HG03097 (cell line): ENCODE measurements at regions not wholly inside any gene's neighbourhood (a gene's known extent, or its start where the extent isn't known, plus 50 kb on each side); places are given as distances from the start of the nearest gene placed in this dataset.

Source experiments
- ATAC-seq: cut with Tn5 transposase; IDR thresholded peaks from one replicate; pipeline ENCODE4 v1.9.1; 2021; ENCODE audit not compliant: unreplicated experiment, low FRiP score

DNA sequence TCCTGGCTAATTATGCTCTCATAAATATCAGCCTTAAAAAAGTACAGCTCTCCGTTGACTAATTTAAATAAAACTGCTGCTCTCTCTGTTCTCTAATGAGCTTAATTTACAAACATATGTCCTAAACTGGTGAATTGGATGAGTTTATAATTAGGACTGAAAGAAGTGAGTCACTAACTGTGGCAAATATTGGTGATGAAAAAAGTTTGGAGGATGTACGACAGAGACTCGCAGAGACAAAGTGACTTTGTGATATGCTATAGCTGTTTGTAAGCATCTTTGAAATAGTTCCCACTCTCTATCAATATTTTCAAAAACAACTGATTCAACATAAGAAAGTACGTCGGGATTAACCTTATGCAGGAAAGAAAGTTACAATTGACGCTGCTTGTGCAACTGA lies 138.9 kb upstream of the TMEFF2 start:
- no peak for ATAC-seq

DNA sequence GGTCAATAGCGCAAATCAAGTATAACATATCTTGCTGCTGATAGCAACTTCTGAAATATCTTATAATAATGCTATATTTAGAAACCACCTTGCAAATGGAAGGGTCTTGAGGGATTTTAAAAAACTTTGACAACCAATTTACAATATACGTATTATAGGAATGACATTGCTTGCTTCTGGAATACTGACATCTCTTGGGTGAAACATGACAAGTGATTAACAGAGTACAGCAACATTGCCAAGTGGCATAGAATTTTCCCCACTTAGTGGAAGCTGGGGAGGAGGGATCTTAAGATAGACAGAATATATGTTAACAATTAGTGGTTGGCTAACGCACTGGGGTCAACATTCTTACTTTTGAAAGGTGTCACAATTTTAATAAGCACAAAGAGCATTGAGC lies 133.6 kb upstream of the TMEFF2 start:
- ATAC-seq: no peak

DNA sequence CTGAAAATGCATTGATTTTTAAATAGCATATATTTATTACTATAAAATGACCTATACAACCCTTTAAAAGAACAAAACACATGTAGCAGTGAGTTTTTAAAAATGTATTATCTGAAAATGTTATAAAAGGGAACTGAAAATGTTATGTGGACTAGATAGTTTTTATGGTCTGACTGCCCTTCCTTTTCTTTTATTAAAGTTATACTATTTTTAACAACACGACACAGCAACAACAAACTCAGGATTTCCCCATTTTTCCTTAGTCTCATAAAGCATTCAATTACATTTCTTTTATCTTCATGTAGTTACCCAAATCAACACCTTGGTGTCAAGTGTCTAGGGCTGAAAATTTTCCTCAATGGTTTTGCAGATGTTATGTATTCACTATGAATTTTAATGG lies 132.8 kb upstream of the TMEFF2 start:
- ATAC-seq: no peak

DNA sequence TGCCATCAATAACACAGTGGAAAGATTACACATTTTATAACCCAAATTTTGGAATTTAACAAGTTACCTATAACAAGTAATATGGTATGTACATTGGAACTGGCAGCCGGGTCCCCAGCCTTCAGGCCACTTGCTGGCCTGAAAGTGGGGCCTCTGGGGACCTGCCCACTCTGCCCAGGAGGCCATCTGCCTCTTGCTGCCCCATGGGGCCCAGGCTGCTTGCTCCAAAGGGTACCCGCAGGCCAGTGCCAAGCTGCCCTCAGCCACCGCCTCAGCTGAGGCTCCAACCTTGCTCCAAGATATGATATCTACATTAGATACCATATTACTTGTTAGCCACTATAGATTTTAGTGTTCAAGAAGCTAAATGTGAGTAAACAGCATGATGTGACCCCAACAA lies 120.8 kb upstream of the TMEFF2 start:
- no peak for ATAC-seq

DNA sequence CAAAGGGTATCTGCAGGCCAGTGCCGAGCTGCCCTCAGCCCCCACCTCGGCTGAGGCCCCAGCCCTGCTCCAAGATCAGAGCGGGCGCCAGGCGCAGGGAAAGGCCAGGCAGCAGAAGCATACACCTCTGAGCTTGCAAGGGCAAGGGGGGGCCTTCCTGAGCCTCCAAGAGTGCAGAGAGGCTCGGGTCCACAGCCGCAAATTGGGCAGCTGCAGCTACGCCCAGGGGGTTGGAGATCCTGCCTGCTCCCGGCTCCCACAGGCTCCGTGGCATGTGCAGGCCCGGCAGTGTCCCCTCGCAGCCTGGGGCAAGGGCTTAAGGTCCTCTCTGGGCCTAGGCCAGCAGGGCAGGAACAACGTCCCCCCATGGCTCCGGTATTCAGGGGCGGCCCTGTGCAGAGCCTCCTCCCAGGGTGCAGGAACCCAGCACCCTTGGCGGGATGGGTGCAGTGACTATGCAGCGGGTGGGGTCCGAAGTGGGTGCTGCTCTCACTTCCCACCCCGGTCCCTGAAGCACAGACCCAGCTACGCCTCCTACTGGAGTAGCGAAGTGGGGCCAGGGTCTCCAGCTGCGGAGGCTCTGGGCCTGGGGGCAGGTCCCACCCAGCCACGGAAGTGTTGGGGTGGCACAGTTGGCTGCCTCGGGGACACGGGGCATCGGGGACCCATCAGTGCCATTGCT lies 120.2 kb upstream of the TMEFF2 start:
- ATAC-seq: no peak

DNA sequence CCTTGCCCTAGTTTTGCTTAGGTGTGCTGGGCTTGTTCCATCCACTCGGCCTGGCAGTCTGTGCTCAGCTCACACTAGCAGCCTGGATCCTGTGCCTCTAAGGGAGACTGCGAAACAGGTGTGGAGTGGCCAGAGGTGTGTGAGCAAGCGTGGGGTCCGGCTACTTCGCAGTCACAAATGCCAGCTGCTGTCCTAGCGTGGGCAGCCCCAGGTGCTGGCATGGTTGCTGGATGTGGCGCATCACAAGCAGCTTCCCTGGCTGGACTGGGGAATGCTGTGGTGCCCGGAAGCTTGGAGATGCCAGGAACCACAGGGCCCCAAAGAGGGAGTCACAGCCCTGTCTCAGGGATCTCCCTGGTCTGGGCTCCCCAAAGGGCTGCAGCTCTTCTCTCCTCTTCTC lies 119.0 kb upstream of the TMEFF2 start:
- ATAC-seq: no peak

DNA sequence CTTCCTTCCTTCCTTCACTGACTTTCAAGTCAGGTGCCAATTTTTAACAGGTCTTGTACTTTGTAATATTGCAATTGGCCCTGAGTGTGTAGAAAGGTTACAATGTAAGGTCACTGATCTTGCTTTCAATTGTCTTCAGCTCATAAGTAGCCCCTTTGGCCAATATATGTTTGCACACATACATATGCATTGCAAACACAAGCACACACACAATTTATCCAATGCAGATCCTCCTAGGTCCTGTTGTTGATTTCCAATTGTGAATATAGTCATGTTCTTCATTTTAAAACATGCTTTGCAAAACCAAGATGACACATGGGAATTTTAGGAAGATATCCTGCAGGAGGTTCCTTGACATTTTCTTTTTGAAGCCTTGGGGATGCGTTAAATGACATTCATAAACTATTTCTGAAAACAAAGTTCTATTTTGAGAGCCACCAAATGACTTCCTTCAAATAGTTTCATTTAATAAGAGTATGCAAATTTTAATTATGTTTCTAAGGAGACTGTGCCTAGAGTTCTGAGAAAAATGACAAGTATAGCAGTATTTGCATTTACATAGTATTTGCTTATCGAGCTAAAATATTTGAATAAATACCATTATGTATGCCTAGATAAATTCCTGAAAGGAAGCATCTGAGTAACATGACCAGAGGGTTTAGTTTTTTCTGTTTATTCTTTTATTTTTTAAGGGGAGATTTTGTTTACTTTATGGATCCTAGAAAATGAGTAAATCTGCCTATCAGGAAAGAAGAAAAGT lies 117.1 kb upstream of the TMEFF2 start:
- no peak for ATAC-seq

DNA sequence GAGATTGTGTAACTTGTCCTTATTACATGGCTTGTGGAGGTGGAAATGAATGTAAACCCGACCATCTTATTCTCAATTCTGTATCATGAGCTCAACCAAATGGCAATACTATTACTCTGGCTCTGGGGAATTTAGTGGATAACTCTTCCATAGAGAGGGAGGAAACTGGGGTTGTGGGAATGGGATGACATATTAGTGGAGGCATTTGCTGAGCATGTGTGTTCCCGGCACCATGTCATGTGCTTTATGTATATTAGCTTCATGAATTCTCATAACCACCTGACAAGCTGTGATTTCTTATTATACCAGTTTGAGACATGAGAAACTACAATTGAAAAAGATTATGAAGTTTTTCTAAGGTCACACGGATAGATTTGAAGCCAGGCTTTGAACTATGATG lies 112.8 kb upstream of the TMEFF2 start:
- ATAC-seq: no peak

DNA sequence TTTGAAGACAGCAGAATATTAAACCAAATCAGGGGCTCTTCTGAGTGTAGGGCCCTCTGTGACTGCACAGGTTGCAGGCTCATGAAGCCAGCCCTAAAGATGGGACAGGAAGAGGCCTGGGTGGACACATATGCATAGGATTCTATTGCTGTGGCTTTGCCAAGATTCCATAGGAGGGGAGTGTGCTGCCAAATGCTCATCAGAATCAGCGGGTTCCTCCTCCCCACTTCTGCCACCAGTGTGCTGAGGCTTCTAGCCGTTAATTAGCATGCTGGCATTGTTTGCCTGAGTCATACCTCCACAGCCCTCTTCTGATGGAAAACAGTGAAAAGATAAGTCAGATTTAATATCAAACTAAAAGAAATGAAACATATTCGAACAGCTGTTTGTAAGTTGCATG lies 103.9 kb upstream of the TMEFF2 start:
- no peak for ATAC-seq

DNA sequence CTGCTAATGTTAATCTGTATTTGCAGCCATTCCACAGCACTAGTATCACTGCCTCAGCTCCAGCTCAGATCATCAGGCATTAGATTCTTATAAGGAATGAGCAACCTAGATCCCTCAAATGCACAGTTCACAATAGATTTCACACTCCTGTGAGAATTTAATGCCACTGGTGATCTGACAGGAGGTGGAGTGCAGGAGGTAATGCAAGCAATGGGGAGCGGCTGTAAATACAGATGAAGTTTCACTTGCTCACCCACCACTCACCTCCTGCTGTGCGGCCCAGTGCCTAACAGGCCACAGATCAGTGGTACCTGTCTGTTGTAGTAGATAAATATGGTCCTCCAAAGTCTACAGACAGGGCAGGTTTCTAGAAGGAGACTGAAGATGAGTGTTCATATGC lies 97.7 kb upstream of the TMEFF2 start:
- ATAC-seq: no peak

DNA sequence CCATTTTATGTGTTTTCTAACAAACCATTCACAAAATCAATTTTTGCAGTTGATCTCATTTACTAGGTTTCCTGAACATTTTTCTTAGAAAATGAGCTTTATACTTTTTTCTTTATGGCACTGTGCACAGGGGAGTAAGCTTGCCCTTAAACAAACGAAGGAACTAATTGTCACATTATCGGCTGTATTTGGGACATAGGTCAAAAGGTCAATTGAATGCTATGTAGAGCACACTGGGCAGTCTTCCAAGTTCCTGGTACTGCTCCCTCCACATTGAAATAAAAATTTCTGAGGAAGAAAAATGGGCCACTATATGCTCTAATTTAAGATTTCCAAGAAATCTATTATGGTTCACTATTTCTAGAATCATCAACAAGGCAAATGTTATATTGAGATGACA lies 93.6 kb upstream of the TMEFF2 start:
- no peak for ATAC-seq

DNA sequence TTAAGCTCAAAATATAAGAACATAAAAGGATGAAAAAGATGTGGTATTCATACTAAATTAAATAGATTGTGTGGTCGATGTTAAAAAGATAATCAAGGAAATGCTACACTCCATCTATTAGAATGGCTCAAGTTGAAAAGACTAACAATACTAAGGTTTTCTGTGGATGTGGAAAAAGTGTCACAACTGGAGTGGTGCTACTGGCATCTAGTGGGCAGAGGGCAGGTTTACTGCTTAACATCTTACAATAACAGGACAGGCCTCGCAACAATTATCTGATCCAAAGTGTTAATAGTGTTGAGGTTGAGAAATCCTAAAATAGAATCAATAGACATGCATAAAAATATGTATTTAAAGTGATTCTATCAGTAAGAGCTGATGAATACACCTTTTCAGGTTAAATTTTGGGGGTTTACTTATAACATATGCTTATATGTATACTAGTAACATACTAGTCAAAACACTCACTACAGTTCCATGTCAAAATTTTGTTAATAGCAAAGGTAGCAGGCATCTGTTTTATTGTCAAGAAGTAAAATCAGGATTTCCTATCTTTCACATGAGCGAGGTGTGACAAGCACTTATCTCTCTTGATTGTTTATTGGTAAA lies 91.5 kb upstream of the TMEFF2 start:
- no peak for ATAC-seq

DNA sequence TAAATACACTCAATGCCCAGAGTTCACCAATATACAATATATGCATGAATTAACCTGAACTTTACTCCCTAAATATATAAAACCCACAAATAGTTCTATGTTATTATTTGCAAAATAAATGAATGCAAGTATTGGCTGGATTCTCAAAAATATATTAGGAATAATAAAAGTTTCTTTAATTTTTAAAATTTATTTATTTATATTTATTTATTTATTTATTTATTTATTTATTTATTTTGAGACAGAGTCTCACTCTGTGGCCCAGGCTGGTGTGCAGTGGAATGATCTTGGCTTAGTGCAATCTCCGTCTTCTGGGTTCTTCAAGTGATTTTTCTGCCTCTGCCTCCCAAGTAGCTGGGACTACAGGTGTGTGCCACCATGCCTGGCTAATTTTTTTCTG lies 88.7 kb upstream of the TMEFF2 start:
- no peak for ATAC-seq

DNA sequence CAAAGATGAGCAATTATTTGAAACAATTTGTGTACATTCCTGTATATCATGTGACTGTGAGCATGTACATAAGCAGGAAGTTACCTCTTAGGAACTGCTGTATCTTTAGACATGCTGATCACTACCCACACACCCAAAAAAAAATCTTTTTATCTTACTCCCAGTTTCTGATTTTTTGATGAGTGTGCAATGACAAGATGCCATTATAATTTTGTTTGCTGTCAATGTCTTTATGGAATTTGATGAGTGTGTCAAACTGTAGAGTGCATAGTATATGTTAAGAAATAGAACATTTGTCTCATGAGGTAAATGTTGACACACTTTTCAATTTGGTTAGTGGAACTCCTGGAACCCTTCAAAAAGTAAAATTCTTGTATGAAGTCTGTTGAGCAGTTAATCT lies 84.0 kb upstream of the TMEFF2 start:
- no peak for ATAC-seq

DNA sequence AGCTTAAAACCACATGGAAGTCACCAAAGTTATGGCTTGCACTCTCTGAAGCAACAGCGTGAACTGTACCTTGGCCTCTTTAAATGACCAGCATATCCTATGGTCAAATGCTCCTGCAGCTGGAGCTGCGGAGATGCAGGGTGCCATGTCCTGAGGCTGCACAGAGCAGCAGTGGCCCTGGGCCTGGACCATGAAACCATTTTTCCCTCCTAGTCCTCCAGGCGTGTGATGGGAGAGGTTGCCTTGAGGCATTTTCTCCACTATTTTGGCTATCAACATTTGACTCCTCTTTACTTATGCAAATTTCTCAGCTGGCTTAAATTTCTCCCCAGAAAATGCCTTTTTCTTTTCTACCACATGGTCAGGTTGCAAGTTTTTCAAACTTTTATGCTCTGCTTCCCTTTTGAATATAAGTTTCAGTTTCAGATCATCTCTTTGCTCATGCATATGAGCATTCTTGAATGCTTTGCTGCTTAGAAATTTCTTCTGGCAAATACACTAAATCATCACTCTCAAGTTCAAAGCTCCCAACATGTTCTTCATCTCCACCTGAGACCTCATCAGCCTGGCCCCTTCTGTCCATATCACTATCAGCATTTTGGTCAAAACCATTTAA lies 82.9 kb upstream of the TMEFF2 start:
- ATAC-seq: no peak

DNA sequence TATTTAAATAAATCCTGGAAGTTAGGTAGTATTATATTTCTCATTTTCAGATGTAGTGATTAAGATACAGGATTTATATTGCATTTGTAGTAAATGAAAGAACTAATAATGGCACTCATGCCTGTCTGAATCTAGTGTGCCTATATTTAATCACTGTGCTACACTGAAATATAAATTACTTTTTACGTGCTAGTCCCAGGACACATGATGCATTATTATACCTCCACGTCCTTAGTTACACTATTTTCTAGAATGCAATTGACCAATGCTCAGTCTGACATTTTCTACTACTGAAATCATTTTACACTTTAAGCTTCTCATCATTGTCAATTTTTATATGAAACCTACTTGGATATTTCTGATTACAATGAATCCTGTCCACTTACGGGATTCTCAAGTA lies 80.9 kb upstream of the TMEFF2 start:
- ATAC-seq: no peak

DNA sequence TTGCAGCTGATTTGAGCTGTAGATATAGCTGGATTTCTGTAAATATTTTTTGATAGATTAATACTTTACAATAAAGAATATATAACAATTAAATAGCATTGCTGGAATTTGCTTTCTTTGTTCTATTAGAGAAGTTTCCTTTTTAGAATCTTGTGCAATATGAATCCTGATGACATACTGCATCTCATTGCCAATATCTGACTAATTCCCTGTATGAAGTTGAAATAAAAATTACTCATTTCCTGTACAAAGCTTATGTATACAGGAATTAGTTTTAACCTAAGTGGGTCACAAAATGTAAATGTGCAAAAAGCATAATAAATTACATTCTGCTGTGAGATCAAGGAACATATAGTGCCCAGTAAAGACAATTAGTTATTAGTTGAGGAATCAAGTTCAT lies 72.8 kb upstream of the TMEFF2 start:
- ATAC-seq: no peak

DNA sequence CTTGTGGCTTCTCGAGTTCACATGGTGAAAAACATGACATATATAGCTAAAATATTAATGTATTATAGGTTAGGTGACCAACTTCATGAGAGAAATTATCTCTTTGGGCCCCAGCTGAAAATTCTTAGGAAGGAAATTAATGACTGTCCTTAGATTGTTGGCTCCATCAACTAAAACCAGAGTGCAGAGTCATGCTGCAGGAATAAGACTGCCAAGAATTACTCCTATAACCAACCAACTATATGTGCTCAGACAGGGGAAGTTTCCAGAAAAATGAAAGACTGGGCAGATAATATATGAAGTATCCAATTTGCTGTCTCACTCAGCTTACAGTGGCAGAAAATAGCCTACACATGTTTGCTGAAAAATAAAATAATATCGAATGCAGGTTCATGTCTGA lies 71.0 kb upstream of the TMEFF2 start:
- ATAC-seq: no peak

DNA sequence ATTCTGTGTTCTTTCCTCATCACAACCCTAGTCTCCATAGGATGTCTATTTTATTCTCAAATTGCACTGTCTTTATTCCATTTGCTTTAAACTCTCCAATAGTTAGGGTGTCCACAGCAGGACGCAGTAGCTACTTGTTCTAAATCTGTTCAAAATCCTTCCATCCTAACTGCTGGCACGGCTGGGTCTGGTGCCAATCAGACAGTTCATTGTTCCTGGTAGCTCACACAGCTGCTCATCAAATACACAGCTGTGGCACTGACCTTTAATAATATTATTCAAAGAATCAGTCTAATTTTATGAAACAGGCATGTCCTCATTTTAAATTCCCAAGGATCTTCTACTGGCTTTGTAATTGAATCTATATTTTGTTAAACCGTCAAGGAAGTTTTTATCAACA lies 59.7 kb upstream of the TMEFF2 start:
- no peak for ATAC-seq

DNA sequence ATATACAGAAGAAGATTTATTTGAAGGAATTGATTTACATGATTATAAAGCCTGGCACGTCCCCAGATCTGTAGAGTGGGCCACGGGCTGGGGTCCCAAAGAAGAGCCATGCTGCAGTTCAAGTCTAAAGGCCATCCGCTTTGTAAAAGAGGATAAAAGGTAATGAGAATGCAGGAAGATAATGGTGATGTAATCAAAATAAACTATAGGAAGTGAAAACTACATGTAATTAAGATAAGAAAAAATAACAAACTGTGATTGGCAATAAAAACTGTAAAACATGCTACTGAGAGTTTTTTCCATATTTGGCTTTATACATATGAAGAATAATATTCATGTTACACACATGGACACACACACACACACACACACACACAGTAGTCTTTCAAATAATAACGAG lies 59.0 kb upstream of the TMEFF2 start:
- ATAC-seq: no peak

DNA sequence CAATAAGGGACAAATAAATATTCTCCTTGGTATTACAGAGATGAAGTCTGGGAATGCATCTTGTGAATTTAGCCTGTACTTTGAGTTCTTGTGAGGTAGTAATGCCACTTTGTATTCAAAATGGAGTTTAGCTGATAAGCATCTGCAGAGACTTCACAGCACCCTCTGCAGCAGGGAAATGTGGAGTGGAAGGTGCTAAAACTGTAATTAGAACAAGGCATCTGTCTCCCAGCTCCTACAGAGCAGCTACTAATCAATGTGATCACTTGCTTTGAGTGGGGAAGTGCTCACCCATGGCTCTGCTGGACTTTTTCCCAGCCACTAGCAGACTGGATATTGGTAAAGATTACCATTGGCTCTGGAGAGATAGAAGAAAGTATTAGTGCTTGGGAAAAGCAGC lies 56.2 kb upstream of the TMEFF2 start:
- no peak for ATAC-seq

DNA sequence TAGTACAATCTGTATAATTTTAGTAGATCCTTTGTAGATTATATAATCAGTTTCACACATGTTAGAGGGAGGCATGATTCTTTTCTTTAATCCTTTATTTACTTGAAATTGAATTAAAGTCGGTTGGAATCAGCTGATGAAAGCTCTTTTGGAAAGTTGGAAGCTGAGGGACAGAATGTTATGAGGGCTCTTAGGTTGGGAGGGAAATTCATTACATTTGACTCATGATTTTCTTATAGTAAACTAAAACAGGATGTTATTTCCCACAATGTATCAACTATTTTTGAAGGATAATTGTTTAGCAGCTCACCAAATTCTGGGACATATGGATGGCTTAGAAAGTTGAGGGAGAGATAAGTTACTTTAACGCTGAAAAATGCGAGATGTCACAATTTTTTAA lies 52.7 kb upstream of the TMEFF2 start:
- no peak for ATAC-seq
